ENCODE measurements at regions not wholly inside any gene's neighbourhood (a gene's known extent, or its start where the extent isn't known, plus 50 kb on each side); places are given as distances from the start of the nearest gene placed in this dataset.

DNA sequence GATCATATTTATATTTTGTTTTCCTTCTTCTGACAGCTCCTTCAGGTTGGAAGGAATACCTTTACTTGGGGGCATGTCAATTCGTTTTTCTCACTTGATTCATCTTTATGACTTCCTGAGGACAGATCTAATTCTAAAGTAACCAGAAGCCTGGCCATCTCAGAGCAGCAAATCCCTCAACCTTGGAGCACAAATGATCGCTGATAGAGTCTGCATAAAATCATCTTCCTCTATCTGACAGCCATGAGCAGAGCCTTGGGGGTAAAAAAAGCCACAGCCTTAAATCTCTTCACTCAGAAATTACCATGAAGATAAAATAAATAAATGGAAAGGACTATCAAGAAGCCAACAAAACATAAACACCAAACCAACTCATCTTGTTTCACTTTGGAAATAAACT, 325.8 kb downstream of the PRR16 start:
- H2BK120ac ChIP-seq (ENCODE audit: low read depth, low read length), result 0 out of 2 replicates have a peak overlapping the region, but pooled peaks have one; percentile 4
- no peak overlapping the region for H3K9ac ChIP-seq (ENCODE audit: low read depth, low read length)
- H3K9me1 ChIP-seq (ENCODE audit: insufficient read depth, low read length), result no peaks in the 10 kb centered on the region
- dilution Hi-C loops (cut with HindIII; ENCODE audit: low sequenced_read_pairs, unreplicated experiment), result no loop called here
- no peak overlapping the region for H3K4me3 ChIP-seq (ENCODE audit: insufficient read depth, low read depth, low read length)
- H2BK15ac ChIP-seq (ENCODE audit: low read depth, low read length), result no peak overlapping the region
- no peak overlapping the region for H3K14ac ChIP-seq (replicated peaks; ENCODE audit: low read depth, low read length)
- TF ChIP-seq MAZ (IDR thresholded peaks at IDR 0.05; ENCODE audit: borderline replicate concordance, low read depth, low read length) (no peak), NFE2L2 (IDR thresholded peaks at IDR 0.05; ENCODE audit: low read depth, low read length) (no peak), MXI1 (IDR thresholded peaks at IDR 0.05; ENCODE audit: borderline replicate concordance, low read depth, low read length) (no peak), POLR2A (IDR thresholded peaks at IDR 0.05; ENCODE audit: low read depth, low read length) (no peak), MAFK (IDR thresholded peaks at IDR 0.05; ENCODE audit: low read depth, low read length) (no peak), BHLHE40 (IDR thresholded peaks at IDR 0.05; ENCODE audit: low read depth, low read length) (no peak), RCOR1 (IDR thresholded peaks at IDR 0.05; ENCODE audit: insufficient replicate concordance, low read length) (no peak), RFX5 (IDR thresholded peaks at IDR 0.05; ENCODE audit: low read depth, low read length) (no peak)
- TF ChIP-seq, protein P1, sequence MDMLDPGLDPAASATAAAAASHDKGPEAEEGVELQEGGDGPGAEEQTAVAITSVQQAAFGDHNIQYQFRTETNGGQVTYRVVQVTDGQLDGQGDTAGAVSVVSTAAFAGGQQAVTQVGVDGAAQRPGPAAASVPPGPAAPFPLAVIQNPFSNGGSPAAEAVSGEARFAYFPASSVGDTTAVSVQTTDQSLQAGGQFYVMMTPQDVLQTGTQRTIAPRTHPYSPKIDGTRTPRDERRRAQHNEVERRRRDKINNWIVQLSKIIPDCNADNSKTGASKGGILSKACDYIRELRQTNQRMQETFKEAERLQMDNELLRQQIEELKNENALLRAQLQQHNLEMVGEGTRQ (IDR thresholded peaks at IDR 0.05; ENCODE audit: low read depth, low read length), result no peak
- TF ChIP-seq, protein P2, sequence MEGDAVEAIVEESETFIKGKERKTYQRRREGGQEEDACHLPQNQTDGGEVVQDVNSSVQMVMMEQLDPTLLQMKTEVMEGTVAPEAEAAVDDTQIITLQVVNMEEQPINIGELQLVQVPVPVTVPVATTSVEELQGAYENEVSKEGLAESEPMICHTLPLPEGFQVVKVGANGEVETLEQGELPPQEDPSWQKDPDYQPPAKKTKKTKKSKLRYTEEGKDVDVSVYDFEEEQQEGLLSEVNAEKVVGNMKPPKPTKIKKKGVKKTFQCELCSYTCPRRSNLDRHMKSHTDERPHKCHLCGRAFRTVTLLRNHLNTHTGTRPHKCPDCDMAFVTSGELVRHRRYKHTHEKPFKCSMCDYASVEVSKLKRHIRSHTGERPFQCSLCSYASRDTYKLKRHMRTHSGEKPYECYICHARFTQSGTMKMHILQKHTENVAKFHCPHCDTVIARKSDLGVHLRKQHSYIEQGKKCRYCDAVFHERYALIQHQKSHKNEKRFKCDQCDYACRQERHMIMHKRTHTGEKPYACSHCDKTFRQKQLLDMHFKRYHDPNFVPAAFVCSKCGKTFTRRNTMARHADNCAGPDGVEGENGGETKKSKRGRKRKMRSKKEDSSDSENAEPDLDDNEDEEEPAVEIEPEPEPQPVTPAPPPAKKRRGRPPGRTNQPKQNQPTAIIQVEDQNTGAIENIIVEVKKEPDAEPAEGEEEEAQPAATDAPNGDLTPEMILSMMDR (conservative IDR thresholded peaks at IDR 0.05; ENCODE audit: low read depth, low read length), result no peak
- POLR2A ChIA-PET (ENCODE audit: unreplicated experiment), result no interaction called here
- in situ Hi-C loops (cut with MboI; ENCODE audit: low sequenced_read_pairs), result no loop called here
- H4K20me1 ChIP-seq (ENCODE audit: insufficient read depth, low read length), result no peaks in the 10 kb centered on the region
- H2AK5ac ChIP-seq (ENCODE audit: low read depth, low read length), result no peak overlapping the region
- intact Hi-C loops (cut with micrococcal nuclease), result loop anchor here (10.0 kb wide), 1 partner anchor 635 kb away; no protein-coding TSS in a partner anchor
- no peaks in the 10 kb centered on the region for H3K27me3 ChIP-seq (ENCODE audit: control insufficient read depth, insufficient read depth, low read length)
- no peak overlapping the region for H3K23ac ChIP-seq (ENCODE audit: low read depth, low read length)
- no peak overlapping the region for H3K27ac ChIP-seq (ENCODE audit: insufficient read depth, low read length)
- no peaks in the 10 kb centered on the region for H3K36me3 ChIP-seq (ENCODE audit: control insufficient read depth, insufficient read depth, low read length)
- no CpG with 5 or more reads among the region's 2 CpGs for WGBS, 2 experiments (ENCODE audit: extremely low coverage in 2 of 2, insufficient read length in 1 of 2)
- BruUV-seq (replicated peaks), result no TSS peak
- DNase-seq, result no peak
- H2AK9ac ChIP-seq (replicated peaks; ENCODE audit: low read depth, low read length, poor library complexity), result no peak overlapping the region
- no peak overlapping the region for H2AFZ ChIP-seq (replicated peaks; ENCODE audit: low read length, poor library complexity)
- no peak overlapping the region for H2BK20ac ChIP-seq (ENCODE audit: low read depth, low read length)
- no peak overlapping the region for H4K91ac ChIP-seq (ENCODE audit: insufficient read depth, low read depth, low read length)
- ATAC-seq (ENCODE audit: low read depth), result peak; percentile 49; the same call in 1 of the 2 replicates
- H3K4me1 ChIP-seq (ENCODE audit: control insufficient read depth, insufficient read depth, low read length), result peaks cover 2% of the 10 kb centered on the region; the same call in 1 of the 2 replicates
- H3K79me1 ChIP-seq (ENCODE audit: low read depth in 1 of 2, low read length in 2 of 2), result no peaks in the 10 kb centered on the region
- no peak overlapping the region for H3K56ac ChIP-seq (ENCODE audit: extremely low read depth, insufficient read depth, low read length)
- H3K4me2 ChIP-seq (ENCODE audit: low read depth, low read length), result peak overlapping the region; percentile 77; the same call in 1 of the 2 replicates
- no peak overlapping the region for H3K4ac ChIP-seq (ENCODE audit: low read depth, low read length)
- H3K9me3 ChIP-seq (ENCODE audit: control insufficient read depth, insufficient read depth, low read length), result no peaks in the 10 kb centered on the region
- no peak overlapping the region for H4K5ac ChIP-seq (ENCODE audit: low read depth, low read length)
- H2BK5ac ChIP-seq (ENCODE audit: low read depth, low read length, poor library complexity, severe bottlenecking), result no peak overlapping the region
- H4K8ac ChIP-seq (ENCODE audit: low read depth in 2 of 2, low read length in 2 of 2), result no peak overlapping the region
- CTCF ChIA-PET, result no interaction called here
- H3K18ac ChIP-seq (ENCODE audit: low read depth, low read length), result no peak overlapping the region; the same call in 1 of the 2 replicates

Data from IMR-90 (cell line).